ENCODE measurements at regions not wholly inside any gene's neighbourhood (a gene's known extent, or its start where the extent isn't known, plus 50 kb on each side); places are given as distances from the start of the nearest gene placed in this dataset.
"Not testable (repeated sequence)": the region's sequence is repeated elsewhere in the genome, so short reads cannot be mapped to it uniquely, and the experiment has no call there.

GRCh38 chr2:88942798-88943197, 251.3 kb downstream of the RPIA start:
- Histone ChIP-seq H3K4me1 (no peaks in the 10 kb centered on the region), H3K9ac (ENCODE audit: low read depth in 2 of 2, low read length in 2 of 2) (no peak overlapping the region), H3K4me3 (no peak overlapping the region), H3K27ac (no peak overlapping the region), H3K27me3 (no peaks in the 10 kb centered on the region), H3K36me3 (no peaks in the 10 kb centered on the region), H3K9me3 (no peaks in the 10 kb centered on the region)
- no peak for TF ChIP-seq CTCF (IDR thresholded peaks at IDR 0.05)
- DNase-seq = no peak
- intact Hi-C loops (cut with DNase I) = no loop called here

DNA sequence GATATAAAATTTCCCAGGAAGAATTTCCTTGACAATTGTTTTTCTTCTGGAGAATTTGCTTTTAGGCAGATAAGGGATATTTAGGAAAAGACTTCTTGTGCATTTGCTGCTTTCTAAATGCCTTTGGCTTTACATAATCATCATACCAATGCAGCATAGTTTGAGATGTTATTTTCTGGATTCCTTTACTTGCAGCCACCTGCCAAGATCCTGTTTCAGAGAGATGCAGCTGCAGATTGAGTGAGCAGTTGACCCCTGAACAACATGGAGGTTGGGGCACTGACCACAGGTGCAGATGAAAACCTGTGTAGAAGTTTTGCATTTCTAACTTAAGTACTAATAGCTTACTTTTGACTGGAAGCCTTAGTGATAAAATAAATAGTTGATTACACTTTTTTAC, 257.9 kb downstream of the RPIA start:
- Histone ChIP-seq H3K27me3 (no peaks in the 10 kb centered on the region), H3K9ac (ENCODE audit: low read depth in 2 of 2, low read length in 2 of 2) (no peak overlapping the region), H3K4me3 (no peak overlapping the region), H3K9me3 (no peaks in the 10 kb centered on the region), H3K36me3 (no peaks in the 10 kb centered on the region), H3K27ac (no peak overlapping the region), H3K4me1 (no peaks in the 10 kb centered on the region)
- DNase-seq = no peak
- no peak for TF ChIP-seq CTCF (IDR thresholded peaks at IDR 0.05)
- intact Hi-C loops (cut with DNase I) = no loop called here

DNA sequence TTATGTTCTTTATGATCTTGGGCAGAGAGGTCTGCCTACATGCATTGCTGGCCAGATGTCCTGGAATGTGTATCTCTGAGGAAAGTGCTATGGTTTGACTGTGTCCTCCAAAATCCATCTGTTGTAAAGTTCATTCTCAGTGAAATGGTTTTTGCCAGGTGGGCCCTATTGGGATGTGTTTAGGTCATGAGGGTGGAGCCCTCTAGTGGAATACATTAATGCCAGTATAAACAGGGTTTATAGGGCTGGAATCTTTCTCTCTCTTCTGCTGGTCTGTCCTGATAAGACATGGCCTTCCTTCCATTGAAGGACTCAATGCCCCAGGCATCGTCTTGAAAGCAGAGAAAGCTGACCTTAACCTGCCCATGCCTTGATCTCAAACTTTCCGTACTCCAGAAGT, 258.5 kb downstream of the RPIA start:
- no peak for TF ChIP-seq CTCF (IDR thresholded peaks at IDR 0.05)
- intact Hi-C loops (cut with DNase I) = no loop called here

GRCh38 chr2:88955607-88956006, 264.1 kb downstream of the RPIA start:
- no peak for TF ChIP-seq CTCF (IDR thresholded peaks at IDR 0.05)
- no peak overlapping the region for H3K27ac ChIP-seq
- H3K9ac ChIP-seq (ENCODE audit: low read depth in 2 of 2, low read length in 2 of 2) = no peak overlapping the region
- H3K4me1 ChIP-seq = no peaks in the 10 kb centered on the region
- intact Hi-C loops (cut with DNase I) = no loop called here
- H3K9me3 ChIP-seq = no peaks in the 10 kb centered on the region
- H3K36me3 ChIP-seq = no peaks in the 10 kb centered on the region
- no peaks in the 10 kb centered on the region for H3K27me3 ChIP-seq
- H3K4me3 ChIP-seq = no peak overlapping the region
- DNase-seq = no peak

More for the DNA sequence above, 258.5 kb downstream of the RPIA start:
- DNase-seq = no peak
- Histone ChIP-seq H3K4me1 (no peaks in the 10 kb centered on the region), H3K9me3 (no peaks in the 10 kb centered on the region), H3K27me3 (no peaks in the 10 kb centered on the region), H3K4me3 (no peak overlapping the region), H3K27ac (no peak overlapping the region), H3K9ac (ENCODE audit: low read depth in 2 of 2, low read length in 2 of 2) (no peak overlapping the region), H3K36me3 (no peaks in the 10 kb centered on the region)

DNA sequence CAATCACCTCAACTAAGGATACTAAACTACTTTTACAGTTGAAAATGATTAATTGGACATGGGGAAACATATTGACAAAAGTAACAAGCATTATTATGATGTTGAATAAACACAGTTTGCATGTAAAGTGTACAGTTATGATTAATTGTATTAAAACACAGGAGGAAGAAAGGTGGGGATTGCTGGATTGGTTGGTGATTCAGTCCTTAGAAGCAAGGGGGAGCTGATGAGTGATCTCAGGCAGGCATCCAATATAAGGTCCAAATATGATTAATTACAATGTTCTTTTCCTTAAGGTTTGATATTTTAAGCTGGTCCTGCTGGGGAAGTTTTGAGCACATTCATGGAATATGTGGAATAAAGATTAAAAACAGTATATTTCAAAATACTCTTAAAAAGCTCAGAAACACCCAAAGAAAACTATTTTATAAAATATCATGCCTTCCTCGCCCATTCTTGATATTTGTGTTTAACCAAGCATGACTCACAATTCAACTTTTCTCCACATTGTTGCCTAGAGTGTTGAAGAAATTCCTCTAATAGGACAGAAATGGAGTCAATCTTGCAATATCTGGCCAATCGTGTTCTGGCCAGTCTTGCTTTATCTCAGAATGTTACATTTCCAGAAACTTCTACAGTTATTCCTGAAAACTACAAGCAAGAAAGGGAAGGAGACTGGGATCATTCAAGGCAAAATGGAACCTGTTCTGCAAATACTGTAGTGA, 268.2 kb downstream of the RPIA start:
- H3K4me3 ChIP-seq = no peak overlapping the region
- DNase-seq = no peak
- H3K27ac ChIP-seq = no peak overlapping the region
- intact Hi-C loops (cut with DNase I) = no loop called here
- no peaks in the 10 kb centered on the region for H3K9me3 ChIP-seq
- no peaks in the 10 kb centered on the region for H3K36me3 ChIP-seq
- H3K9ac ChIP-seq (ENCODE audit: low read depth in 2 of 2, low read length in 2 of 2) = no peak overlapping the region
- H3K4me1 ChIP-seq = no peaks in the 10 kb centered on the region
- no peaks in the 10 kb centered on the region for H3K27me3 ChIP-seq
- TF ChIP-seq CTCF (IDR thresholded peaks at IDR 0.05) = no peak

DNA sequence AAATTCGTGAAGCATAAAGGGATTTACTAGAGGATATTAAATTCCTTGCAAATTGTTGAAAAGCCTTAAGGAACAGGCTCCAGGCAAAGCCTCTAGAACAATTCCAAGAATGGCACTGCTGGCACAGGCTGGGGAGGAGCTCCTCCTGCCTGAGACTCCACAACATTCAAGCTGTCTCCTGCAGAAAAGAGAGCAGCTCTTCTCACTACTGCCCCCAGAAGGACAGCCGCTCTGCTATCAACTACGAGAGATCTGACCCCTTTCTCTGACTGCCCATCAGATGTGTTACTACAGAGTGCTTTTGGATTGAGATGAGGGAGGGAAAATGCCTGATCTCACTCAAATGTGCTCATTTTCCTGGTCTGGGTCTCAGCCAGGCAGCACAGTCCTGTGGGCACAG, 269.9 kb downstream of the RPIA start:
- H3K4me1 ChIP-seq; H3K4me3 ChIP-seq; intact Hi-C loops (cut with DNase I); DNase-seq; H3K27me3 ChIP-seq; H3K27ac ChIP-seq; H3K9me3 ChIP-seq; H3K9ac ChIP-seq (ENCODE audit: low read depth in 2 of 2, low read length in 2 of 2); H3K36me3 ChIP-seq: not testable (repeated sequence)
